WTC11 (cell line): ENCODE measurements at regions not wholly inside any gene's neighbourhood (a gene's known extent, or its start where the extent isn't known, plus 50 kb on each side); places are given as distances from the start of the nearest gene placed in this dataset.

Experiments
- ATAC-seq: fragments of 200-7000 bp; cut with Tn5 transposase; 2 replicates; pipeline ENCODE4 v1.10.0; 2021; ENCODE audit warnings: mild to moderate bottlenecking, moderate library complexity
- CTCF ChIA-PET: fragments of 300-600 bp; sonication (Branson Sonifier 250); formaldehyde crosslinking; loops from one replicate; lab custom pipeline; 2021; ENCODE audit warnings: antibody characterized with exemption; lab: Charles Lee
- POLR2A ChIA-PET: fragments of 350-600 bp; sonication (Branson Sonifier 250); formaldehyde crosslinking; loops from one replicate; lab custom pipeline; 2021; ENCODE audit warnings: antibody characterized with exemption; lab: Charles Lee
- DNase-seq: peaks from one replicate; pipeline ENCODE4 v3.0.0; 2021; ENCODE audit warnings: low spot score
- H3K27ac Mint-ChIP-seq: 2 replicates; pipeline ENCODE4 v1.8.0; 2021; ENCODE audit warnings: mixed read lengths
- H3K27me3 Mint-ChIP-seq: 2 replicates; pipeline ENCODE4 v1.8.0; 2021; ENCODE audit warnings: low read depth, mild to moderate bottlenecking, moderate library complexity, mixed read lengths
- H3K36me3 Mint-ChIP-seq: 2 replicates; pipeline ENCODE4 v1.8.0; 2021; ENCODE audit warnings: mixed read lengths
- H3K4me1 Mint-ChIP-seq: 2 replicates; pipeline ENCODE4 v1.8.0; 2022; ENCODE audit warnings: mixed read lengths
- H3K4me3 Mint-ChIP-seq: 2 replicates; pipeline ENCODE4 v1.8.0; 2021; ENCODE audit warnings: mild to moderate bottlenecking, moderate library complexity, mixed read lengths
- H3K9me3 Mint-ChIP-seq: 2 replicates; pipeline ENCODE4 v1.8.0; 2021; ENCODE audit warnings: mixed read lengths
- ATF2 ChIP-seq: sonication (generic); formaldehyde crosslinking; IDR thresholded peaks from 2 replicates; pipeline ENCODE4 v1.8.1; 2022; ENCODE audit warnings: low read depth, missing genetic modification reagents, borderline replicate concordance
- ATF6 ChIP-seq: sonication (generic); formaldehyde crosslinking; IDR thresholded peaks from 2 replicates; pipeline ENCODE4 v1.8.1; 2023; ENCODE audit warnings: mild to moderate bottlenecking, missing genetic modification reagents
- CREM ChIP-seq: sonication (generic); formaldehyde crosslinking; IDR thresholded peaks from 2 replicates; pipeline ENCODE4 v1.8.1; 2022; ENCODE audit warnings: mild to moderate bottlenecking, missing genetic modification reagents, moderate library complexity
- GRHL2 ChIP-seq: fragments of 250-450 bp; sonication (Bioruptor Pico); IDR thresholded peaks from 2 replicates; pipeline ENCODE4 v1.8.0; 2022; ENCODE audit warnings: mild to moderate bottlenecking, moderate library complexity; ENCODE audit not compliant: insufficient replicate concordance, severe bottlenecking
- MXD4 ChIP-seq: fragments of 250-450 bp; sonication (Bioruptor Pico); IDR thresholded peaks from 2 replicates; pipeline ENCODE4 v1.8.0; 2021; ENCODE audit warnings: mild to moderate bottlenecking, moderate library complexity, borderline replicate concordance
- MYBL2 ChIP-seq: sonication (generic); formaldehyde crosslinking; IDR thresholded peaks from 2 replicates; pipeline ENCODE4 v1.8.1; 2023; ENCODE audit warnings: mild to moderate bottlenecking, moderate library complexity, missing genetic modification reagents
- NFYB ChIP-seq: sonication (generic); formaldehyde crosslinking; conservative IDR thresholded peaks from 2 replicates; pipeline ENCODE4 v1.8.0; 2022; ENCODE audit warnings: low read depth, missing genetic modification reagents
- RELA ChIP-seq: sonication (generic); formaldehyde crosslinking; IDR thresholded peaks from 2 replicates; pipeline ENCODE4 v1.8.1; 2022; ENCODE audit warnings: missing genetic modification reagents, mild to moderate bottlenecking, borderline replicate concordance
- STAT6 ChIP-seq: sonication (generic); formaldehyde crosslinking; conservative IDR thresholded peaks from 2 replicates; pipeline ENCODE4 v1.8.1; 2023; ENCODE audit warnings: mild to moderate bottlenecking, low read depth, missing genetic modification reagents, moderate library complexity
- TP53 ChIP-seq: sonication (generic); formaldehyde crosslinking; IDR thresholded peaks from 2 replicates; pipeline ENCODE4 v1.8.1; 2023; ENCODE audit warnings: mild to moderate bottlenecking, missing genetic modification reagents
- ZBTB43 ChIP-seq: sonication (generic); formaldehyde crosslinking; IDR thresholded peaks from 2 replicates; pipeline ENCODE4 v1.8.1; 2023; ENCODE audit warnings: mild to moderate bottlenecking, missing genetic modification reagents
- ZNF423 ChIP-seq: fragments of 250-450 bp; sonication (Bioruptor Pico); IDR thresholded peaks from 2 replicates; pipeline ENCODE4 v2.1.2; 2022; ENCODE audit warnings: mild to moderate bottlenecking, moderate library complexity
- TF ChIP-seq, protein P1 (sequence below): sonication (generic); formaldehyde crosslinking; IDR thresholded peaks from 2 replicates; pipeline ENCODE4 v1.8.1; 2023; ENCODE audit warnings: mild to moderate bottlenecking, missing genetic modification reagents, moderate library complexity
- TF ChIP-seq, protein P2 (sequence below): sonication (generic); formaldehyde crosslinking; conservative IDR thresholded peaks from 2 replicates; pipeline ENCODE4 v1.8.1; 2022; ENCODE audit warnings: mild to moderate bottlenecking, missing genetic modification reagents
- TF ChIP-seq, protein P3 (sequence below): sonication (generic); formaldehyde crosslinking; IDR thresholded peaks from 2 replicates; pipeline ENCODE4 v1.8.1; 2022; ENCODE audit warnings: missing genetic modification reagents, borderline replicate concordance
- TF ChIP-seq, protein P4 (sequence below): sonication (generic); formaldehyde crosslinking; IDR thresholded peaks from 2 replicates; pipeline ENCODE4 v1.8.0; 2023; ENCODE audit warnings: mild to moderate bottlenecking, missing genetic modification reagents
- TF ChIP-seq, protein P5 (sequence below): sonication (generic); formaldehyde crosslinking; IDR thresholded peaks from 2 replicates; pipeline ENCODE4 v1.8.1; 2022; ENCODE audit warnings: mild to moderate bottlenecking, moderate library complexity, missing genetic modification reagents

DNA sequence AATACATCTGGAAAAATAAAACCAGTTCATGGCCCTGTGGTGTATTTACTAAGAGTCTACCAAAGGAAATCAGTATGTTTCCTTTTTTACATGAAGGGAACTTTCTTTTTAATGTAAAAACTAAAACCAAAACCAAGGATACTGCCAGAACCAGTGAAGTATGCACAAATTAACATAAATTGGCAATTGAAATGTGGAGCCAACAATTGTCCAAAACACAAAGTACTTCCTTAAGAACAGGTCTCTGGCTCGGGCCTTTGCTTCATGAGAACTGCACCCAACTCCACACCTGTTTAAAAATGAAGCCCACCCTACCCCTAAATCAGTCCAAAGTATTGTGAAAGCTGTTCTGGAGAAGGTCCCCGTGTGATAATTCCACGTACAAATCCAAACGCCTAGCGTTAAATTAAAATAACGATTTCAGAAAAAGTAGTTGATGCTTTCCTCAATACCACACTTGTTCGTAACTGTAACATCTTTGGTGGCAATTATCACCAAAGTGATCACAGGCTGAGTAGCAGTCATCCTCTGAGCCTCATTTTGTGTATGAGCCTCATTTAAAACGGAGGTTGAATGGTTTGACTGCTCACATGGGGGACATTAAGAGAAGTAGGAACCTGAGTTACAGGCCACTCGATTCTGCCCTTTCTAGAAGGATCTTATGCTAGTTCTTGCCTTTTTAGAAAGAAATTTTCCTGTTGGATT, 93.0 kb downstream of the GEMIN8 start (continued):
- no peak for TF ChIP-seq ATF6 (CRISPR knock-in tag)
- TF ChIP-seq MYBL2 (CRISPR knock-in tag) = no peak
- TF ChIP-seq, protein P1, sequence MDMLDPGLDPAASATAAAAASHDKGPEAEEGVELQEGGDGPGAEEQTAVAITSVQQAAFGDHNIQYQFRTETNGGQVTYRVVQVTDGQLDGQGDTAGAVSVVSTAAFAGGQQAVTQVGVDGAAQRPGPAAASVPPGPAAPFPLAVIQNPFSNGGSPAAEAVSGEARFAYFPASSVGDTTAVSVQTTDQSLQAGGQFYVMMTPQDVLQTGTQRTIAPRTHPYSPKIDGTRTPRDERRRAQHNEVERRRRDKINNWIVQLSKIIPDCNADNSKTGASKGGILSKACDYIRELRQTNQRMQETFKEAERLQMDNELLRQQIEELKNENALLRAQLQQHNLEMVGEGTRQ = no peak
- TF ChIP-seq, protein P2, sequence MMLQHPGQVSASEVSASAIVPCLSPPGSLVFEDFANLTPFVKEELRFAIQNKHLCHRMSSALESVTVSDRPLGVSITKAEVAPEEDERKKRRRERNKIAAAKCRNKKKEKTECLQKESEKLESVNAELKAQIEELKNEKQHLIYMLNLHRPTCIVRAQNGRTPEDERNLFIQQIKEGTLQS (CRISPR knock-in tag) = no peak
- no peak for TF ChIP-seq ZNF423 (CRISPR knock-in tag)
- TF ChIP-seq TP53 (CRISPR knock-in tag) = no peak
- TF ChIP-seq CREM (CRISPR knock-in tag) = no peak
- TF ChIP-seq, protein P3, sequence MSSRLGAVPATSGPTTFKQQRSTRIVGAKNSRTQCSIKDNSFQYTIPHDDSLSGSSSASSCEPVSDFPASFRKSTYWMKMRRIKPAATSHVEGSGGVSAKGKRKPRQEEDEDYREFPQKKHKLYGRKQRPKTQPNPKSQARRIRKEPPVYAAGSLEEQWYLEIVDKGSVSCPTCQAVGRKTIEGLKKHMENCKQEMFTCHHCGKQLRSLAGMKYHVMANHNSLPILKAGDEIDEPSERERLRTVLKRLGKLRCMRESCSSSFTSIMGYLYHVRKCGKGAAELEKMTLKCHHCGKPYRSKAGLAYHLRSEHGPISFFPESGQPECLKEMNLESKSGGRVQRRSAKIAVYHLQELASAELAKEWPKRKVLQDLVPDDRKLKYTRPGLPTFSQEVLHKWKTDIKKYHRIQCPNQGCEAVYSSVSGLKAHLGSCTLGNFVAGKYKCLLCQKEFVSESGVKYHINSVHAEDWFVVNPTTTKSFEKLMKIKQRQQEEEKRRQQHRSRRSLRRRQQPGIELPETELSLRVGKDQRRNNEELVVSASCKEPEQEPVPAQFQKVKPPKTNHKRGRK (CRISPR knock-in tag) = no peak
- TF ChIP-seq GRHL2 (CRISPR knock-in tag) = no peak
- TF ChIP-seq RELA (CRISPR knock-in tag) = no peak
- TF ChIP-seq ATF2 = no peak

- no peak overlapping the region for H3K4me3 Mint-ChIP-seq
- ChIA-PET POLR2A (no interaction called here), CTCF (interaction anchor here (0.6 kb wide), 1 partner anchor 20 kb away, joined by 3 read pairs; no protein-coding TSS in a partner anchor)
- H3K27me3 Mint-ChIP-seq = no peaks in the 10 kb centered on the region
- no peak overlapping the region for H3K27ac Mint-ChIP-seq
- TF ChIP-seq STAT6 (CRISPR knock-in tag) (no peak), ZBTB43 (CRISPR knock-in tag) (no peak), MXD4 (no peak), NFYB (CRISPR knock-in tag) (no peak)
- TF ChIP-seq, protein P4, sequence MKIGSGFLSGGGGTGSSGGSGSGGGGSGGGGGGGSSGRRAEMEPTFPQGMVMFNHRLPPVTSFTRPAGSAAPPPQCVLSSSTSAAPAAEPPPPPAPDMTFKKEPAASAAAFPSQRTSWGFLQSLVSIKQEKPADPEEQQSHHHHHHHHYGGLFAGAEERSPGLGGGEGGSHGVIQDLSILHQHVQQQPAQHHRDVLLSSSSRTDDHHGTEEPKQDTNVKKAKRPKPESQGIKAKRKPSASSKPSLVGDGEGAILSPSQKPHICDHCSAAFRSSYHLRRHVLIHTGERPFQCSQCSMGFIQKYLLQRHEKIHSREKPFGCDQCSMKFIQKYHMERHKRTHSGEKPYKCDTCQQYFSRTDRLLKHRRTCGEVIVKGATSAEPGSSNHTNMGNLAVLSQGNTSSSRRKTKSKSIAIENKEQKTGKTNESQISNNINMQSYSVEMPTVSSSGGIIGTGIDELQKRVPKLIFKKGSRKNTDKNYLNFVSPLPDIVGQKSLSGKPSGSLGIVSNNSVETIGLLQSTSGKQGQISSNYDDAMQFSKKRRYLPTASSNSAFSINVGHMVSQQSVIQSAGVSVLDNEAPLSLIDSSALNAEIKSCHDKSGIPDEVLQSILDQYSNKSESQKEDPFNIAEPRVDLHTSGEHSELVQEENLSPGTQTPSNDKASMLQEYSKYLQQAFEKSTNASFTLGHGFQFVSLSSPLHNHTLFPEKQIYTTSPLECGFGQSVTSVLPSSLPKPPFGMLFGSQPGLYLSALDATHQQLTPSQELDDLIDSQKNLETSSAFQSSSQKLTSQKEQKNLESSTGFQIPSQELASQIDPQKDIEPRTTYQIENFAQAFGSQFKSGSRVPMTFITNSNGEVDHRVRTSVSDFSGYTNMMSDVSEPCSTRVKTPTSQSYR (CRISPR knock-in tag) = no peak
- TF ChIP-seq, protein P1 = no peak
- TF ChIP-seq, protein P5, sequence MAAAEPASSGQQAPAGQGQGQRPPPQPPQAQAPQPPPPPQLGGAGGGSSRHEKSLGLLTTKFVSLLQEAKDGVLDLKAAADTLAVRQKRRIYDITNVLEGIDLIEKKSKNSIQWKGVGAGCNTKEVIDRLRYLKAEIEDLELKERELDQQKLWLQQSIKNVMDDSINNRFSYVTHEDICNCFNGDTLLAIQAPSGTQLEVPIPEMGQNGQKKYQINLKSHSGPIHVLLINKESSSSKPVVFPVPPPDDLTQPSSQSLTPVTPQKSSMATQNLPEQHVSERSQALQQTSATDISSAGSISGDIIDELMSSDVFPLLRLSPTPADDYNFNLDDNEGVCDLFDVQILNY (CRISPR knock-in tag) = no peak
- H3K4me1 Mint-ChIP-seq = peaks cover 53% of the 10 kb centered on the region
- H3K36me3 Mint-ChIP-seq = peaks cover 16% of the 10 kb centered on the region
- no peak for ATAC-seq
- no peaks in the 10 kb centered on the region for H3K9me3 Mint-ChIP-seq
- DNase-seq = no peak
Observed at GRCh38 chrX:13934731-13935130, 95.0 kb downstream of the GEMIN8 start.
